ENCODE measurements at regions not wholly inside any gene's neighbourhood (a gene's known extent, or its start where the extent isn't known, plus 50 kb on each side); places are given as distances from the start of the nearest gene placed in this dataset.

GRCh38 chr2:34037157-34037556 lies 438.1 kb upstream of the FAM98A start:
- TF ChIP-seq CTCF (IDR thresholded peaks at IDR 0.05) (no peak), SIN3A (IDR thresholded peaks at IDR 0.05; ENCODE audit: borderline replicate concordance, low read depth, low read length) (no peak), ZBTB33 (IDR thresholded peaks at IDR 0.05; ENCODE audit: borderline replicate concordance, low read depth) (no peak), EZH2phosphoT487 (IDR thresholded peaks at IDR 0.05; ENCODE audit: borderline replicate concordance, low read depth) (no peak), POLR2AphosphoS5 (IDR thresholded peaks at IDR 0.05; ENCODE audit: low read depth, low read length) (no peak), RAD21 (IDR thresholded peaks at IDR 0.05; ENCODE audit: low read length) (no peak), MAX (IDR thresholded peaks at IDR 0.05; ENCODE audit: low read depth) (no peak), REST (IDR thresholded peaks at IDR 0.05; ENCODE audit: low read depth, low read length) (no peak), GATA2 (CRISPR knock-in tag; IDR thresholded peaks at IDR 0.05) (no peak), CHD2 (IDR thresholded peaks at IDR 0.05; ENCODE audit: low read length, partially characterized antibody) (no peak), EP300 (IDR thresholded peaks at IDR 0.05; ENCODE audit: borderline replicate concordance in 1 of 2, low read depth in 1 of 2, low read length in 1 of 2) (no peak)

Measured in SK-N-SH (cell line).